ENCODE measurements at regions not wholly inside any gene's neighbourhood (a gene's known extent, or its start where the extent isn't known, plus 50 kb on each side); places are given as distances from the start of the nearest gene placed in this dataset.

DNA sequence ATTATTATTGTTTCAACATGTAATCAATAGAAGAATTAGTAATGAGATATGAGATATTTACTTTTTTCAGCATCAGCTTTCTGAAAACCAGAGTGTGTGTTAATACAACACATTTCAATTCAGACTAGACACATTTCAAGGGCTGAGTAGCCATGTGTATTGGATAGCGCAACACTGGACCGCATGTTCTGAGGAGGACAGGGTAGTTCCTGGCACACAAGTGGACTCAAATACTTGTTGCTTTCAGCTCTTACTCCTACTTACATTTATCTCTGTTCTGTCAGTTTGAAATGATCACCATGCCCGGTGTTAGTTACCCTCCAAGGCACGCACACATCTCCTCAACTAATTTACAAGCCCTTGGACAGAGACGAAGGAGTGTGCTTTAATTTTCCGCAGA, 126.6 kb downstream of the SLC24A2 start:
- no peak for DNase-seq (ENCODE audit: low read depth)
- H3K4me3 ChIP-seq (ENCODE audit: low read depth, low read length): no peak overlapping the region
- no peak for TF ChIP-seq MYC (IDR thresholded peaks at IDR 0.05; ENCODE audit: low read depth, low read length)
- TF ChIP-seq, protein P1, sequence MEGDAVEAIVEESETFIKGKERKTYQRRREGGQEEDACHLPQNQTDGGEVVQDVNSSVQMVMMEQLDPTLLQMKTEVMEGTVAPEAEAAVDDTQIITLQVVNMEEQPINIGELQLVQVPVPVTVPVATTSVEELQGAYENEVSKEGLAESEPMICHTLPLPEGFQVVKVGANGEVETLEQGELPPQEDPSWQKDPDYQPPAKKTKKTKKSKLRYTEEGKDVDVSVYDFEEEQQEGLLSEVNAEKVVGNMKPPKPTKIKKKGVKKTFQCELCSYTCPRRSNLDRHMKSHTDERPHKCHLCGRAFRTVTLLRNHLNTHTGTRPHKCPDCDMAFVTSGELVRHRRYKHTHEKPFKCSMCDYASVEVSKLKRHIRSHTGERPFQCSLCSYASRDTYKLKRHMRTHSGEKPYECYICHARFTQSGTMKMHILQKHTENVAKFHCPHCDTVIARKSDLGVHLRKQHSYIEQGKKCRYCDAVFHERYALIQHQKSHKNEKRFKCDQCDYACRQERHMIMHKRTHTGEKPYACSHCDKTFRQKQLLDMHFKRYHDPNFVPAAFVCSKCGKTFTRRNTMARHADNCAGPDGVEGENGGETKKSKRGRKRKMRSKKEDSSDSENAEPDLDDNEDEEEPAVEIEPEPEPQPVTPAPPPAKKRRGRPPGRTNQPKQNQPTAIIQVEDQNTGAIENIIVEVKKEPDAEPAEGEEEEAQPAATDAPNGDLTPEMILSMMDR (IDR thresholded peaks at IDR 0.05; ENCODE audit: low read depth, low read length): no peak
- no peak for TF ChIP-seq POLR2A (IDR thresholded peaks at IDR 0.05; ENCODE audit: extremely low read depth, insufficient read length)
- TF ChIP-seq, protein P2, sequence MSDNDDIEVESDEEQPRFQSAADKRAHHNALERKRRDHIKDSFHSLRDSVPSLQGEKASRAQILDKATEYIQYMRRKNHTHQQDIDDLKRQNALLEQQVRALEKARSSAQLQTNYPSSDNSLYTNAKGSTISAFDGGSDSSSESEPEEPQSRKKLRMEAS (IDR thresholded peaks at IDR 0.05; ENCODE audit: low read depth, low read length): no peak

DNA sequence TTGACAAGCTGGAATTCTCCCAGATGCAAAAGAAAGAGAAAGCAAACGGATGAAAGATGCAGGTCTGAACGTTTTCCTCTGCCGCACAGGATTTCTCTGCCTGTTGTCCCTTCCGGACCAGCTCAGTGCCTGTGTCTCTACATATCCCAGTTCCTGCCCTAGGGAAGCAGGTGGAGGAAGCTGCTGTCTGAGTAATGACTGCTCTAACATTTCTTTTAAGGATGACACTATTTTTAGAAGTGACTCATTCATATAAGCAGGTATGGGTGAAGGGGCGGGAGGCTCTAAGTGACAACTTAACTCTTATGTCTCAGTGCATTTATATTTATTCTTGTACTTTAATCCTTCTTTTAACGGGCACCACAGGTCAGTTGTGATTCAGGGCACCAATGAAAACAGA, 128.8 kb downstream of the SLC24A2 start:
- TF ChIP-seq, protein P2 (IDR thresholded peaks at IDR 0.05; ENCODE audit: low read depth, low read length): no peak
- TF ChIP-seq MYC (IDR thresholded peaks at IDR 0.05; ENCODE audit: low read depth, low read length) (no peak), POLR2A (IDR thresholded peaks at IDR 0.05; ENCODE audit: extremely low read depth, insufficient read length) (no peak)
- TF ChIP-seq, protein P1 (IDR thresholded peaks at IDR 0.05; ENCODE audit: low read depth, low read length): no peak

DNA sequence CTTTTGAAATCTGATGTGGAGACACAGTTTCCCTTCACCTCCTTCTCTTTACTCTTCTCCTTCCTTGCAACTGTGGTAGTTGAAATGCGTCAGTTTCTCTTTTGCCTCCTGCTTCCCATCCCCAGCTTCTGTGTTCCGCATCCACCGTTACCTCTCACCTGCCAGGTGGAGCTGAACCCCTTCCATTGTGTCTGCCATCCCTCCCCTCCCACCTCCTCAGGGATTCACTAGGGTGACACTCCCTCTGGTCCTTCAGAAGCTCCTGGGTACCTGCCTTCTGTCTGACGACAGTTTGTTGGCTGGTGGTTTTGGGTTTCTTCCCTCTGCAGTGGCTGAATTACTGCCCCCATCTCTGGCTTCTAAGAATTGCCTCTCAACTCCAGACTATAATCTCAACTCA, 132.1 kb downstream of the SLC24A2 start:
- no peak overlapping the region for H3K4me3 ChIP-seq (ENCODE audit: low read depth, low read length)
- TF ChIP-seq MYC (IDR thresholded peaks at IDR 0.05; ENCODE audit: low read depth, low read length) (no peak), POLR2A (IDR thresholded peaks at IDR 0.05; ENCODE audit: extremely low read depth, insufficient read length) (no peak)
- TF ChIP-seq, protein P1 (IDR thresholded peaks at IDR 0.05; ENCODE audit: low read depth, low read length): no peak
- TF ChIP-seq, protein P2 (IDR thresholded peaks at IDR 0.05; ENCODE audit: low read depth, low read length): no peak
- DNase-seq (ENCODE audit: low read depth): no peak

More for the DNA sequence above, 128.8 kb downstream of the SLC24A2 start:
- no peak overlapping the region for H3K4me3 ChIP-seq (ENCODE audit: low read depth, low read length)
- no peak for DNase-seq (ENCODE audit: low read depth)

DNA sequence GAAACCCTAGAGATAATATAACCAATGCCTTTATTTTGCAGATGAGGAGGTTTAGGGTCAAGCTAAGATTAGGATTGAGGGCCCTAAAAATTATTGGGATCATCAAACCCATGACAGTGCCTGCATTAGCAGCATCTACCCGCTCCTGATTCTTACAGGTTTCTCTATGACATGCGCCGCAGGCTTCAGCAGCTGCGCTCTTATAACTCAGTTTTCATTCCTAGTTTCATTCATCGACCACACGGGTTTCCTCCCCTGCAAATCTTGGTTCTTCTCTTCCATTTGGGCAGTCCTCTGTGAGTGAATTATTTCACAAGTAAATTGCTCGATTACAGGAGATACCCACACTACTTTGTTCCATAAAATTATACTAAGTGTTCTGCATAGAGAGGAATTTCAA, 137.2 kb downstream of the SLC24A2 start:
- DNase-seq (ENCODE audit: low read depth): no peak
- TF ChIP-seq, protein P1 (IDR thresholded peaks at IDR 0.05; ENCODE audit: low read depth, low read length): no peak
- TF ChIP-seq POLR2A (IDR thresholded peaks at IDR 0.05; ENCODE audit: extremely low read depth, insufficient read length) (no peak), MYC (IDR thresholded peaks at IDR 0.05; ENCODE audit: low read depth, low read length) (no peak)
- TF ChIP-seq, protein P2 (IDR thresholded peaks at IDR 0.05; ENCODE audit: low read depth, low read length): no peak
- no peak overlapping the region for H3K4me3 ChIP-seq (ENCODE audit: low read depth, low read length)

DNA sequence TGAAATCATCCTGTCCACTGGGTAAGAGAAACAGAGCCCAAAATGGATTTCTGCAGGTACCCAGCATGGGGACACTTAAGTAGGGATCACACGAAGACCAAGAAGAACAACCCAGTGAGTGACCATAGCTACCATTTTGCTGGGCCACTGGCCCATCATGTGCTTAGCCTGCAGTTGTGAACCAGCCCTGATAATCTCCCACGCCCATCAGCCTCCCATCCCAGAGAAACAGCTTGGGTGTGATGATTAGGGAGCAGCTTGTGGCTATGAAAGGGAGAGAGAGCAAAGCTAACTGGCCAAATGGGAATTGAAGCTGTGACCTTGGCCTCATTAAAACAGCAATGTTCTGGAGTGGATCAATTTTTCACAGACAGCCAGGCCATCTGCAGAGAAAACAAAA, 138.5 kb downstream of the SLC24A2 start:
- no peak overlapping the region for H3K4me3 ChIP-seq (ENCODE audit: low read depth, low read length)
- no peak for DNase-seq (ENCODE audit: low read depth)
- TF ChIP-seq MYC (IDR thresholded peaks at IDR 0.05; ENCODE audit: low read depth, low read length): no peak

DNA sequence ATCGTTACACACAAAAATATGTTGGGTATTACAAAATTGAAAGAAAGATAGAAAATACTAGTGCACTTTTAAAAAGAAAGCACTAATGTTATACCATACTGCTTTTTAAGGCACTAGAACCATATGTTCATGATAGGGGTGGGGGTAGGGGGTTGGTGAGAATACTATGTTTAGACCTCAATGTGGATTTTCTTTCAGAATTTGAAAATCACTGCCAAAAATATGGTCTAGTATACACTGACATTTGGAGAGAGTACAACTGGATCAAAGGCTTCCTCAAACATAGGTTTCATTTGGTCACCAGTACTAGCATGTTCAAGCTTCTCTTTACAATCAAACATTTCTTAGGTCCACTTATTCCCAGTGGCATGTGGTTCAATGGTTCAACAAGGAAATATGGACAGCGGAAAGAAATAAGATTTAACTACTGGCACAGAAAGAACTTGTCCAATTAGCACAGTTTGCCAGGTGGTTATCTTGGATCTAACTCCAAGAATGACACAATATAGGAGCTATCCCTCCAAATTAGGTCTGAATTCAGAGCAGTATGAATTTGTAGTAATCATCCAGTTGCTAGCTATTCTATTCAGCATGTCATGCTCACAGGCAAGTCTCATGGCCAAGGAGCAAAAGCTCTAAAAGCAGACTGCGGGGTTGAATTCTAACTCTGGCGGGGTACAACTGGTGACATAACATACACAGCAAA, 139.3 kb downstream of the SLC24A2 start:
- no peak for DNase-seq (ENCODE audit: low read depth)
- TF ChIP-seq MYC (IDR thresholded peaks at IDR 0.05; ENCODE audit: low read depth, low read length) (no peak), POLR2A (IDR thresholded peaks at IDR 0.05; ENCODE audit: extremely low read depth, insufficient read length) (no peak)
- TF ChIP-seq, protein P2 (IDR thresholded peaks at IDR 0.05; ENCODE audit: low read depth, low read length): no peak
- TF ChIP-seq, protein P1 (IDR thresholded peaks at IDR 0.05; ENCODE audit: low read depth, low read length): no peak

More for the DNA sequence above, 139.3 kb downstream of the SLC24A2 start:
- no peak overlapping the region for H3K4me3 ChIP-seq (ENCODE audit: low read depth, low read length)
